GM13976 (cell line): ENCODE measurements at regions not wholly inside any gene's neighbourhood (a gene's known extent, or its start where the extent isn't known, plus 50 kb on each side); places are given as distances from the start of the nearest gene placed in this dataset.

Source experiments
- DNase-seq: peaks from one replicate; pipeline ENCODE4 v3.0.0; 2012; ENCODE audit warnings: low spot score
- CTCF ChIP-seq: IDR thresholded peaks from 2 replicates; pipeline ENCODE4 v1.5.1; 2012; ENCODE audit warnings: borderline replicate concordance, mild to moderate bottlenecking; ENCODE audit not compliant: insufficient read depth; ENCODE audit errors: extremely low read depth, missing control alignments, control extremely low read depth
- in situ Hi-C: fragments of 300-500 bp; cut with MboI; formaldehyde crosslinking; loops from one replicate; pipeline ENCODE4 v1.12.0; 2022; ENCODE audit warnings: low sequenced_read_pairs, mixed read lengths, inconsistent platforms; ENCODE audit not compliant: unreplicated experiment

GRCh38 chr9:119086590-119086989 lies 282.6 kb downstream of the BRINP1 start:
- no peak for DNase-seq
- no peak for TF ChIP-seq CTCF
- in situ Hi-C loops, result no loop called here

- DNase-seq, result no peak
- TF ChIP-seq CTCF, result no peak
- in situ Hi-C loops, result no loop called here
Observed at GRCh38 chr9:119088002-119088547, 281.2 kb downstream of the BRINP1 start.

GRCh38 chr9:119091074-119091473 lies 278.2 kb downstream of the BRINP1 start:
- in situ Hi-C loops, result no loop called here
- no peak for TF ChIP-seq CTCF
- no peak for DNase-seq

- TF ChIP-seq CTCF, result no peak
- in situ Hi-C loops, result no loop called here
Observed at GRCh38 chr9:119092125-119092524, 277.1 kb downstream of the BRINP1 start.

GRCh38 chr9:119094086-119094485 lies 275.1 kb downstream of the BRINP1 start:
- TF ChIP-seq CTCF, result no peak
- DNase-seq, result no peak
- in situ Hi-C loops, result no loop called here

More at GRCh38 chr9:119092125-119092524, 277.1 kb downstream of the BRINP1 start:
- DNase-seq, result no peak

- TF ChIP-seq CTCF, result no peak
- in situ Hi-C loops, result no loop called here
- DNase-seq, result no peak
Observed at GRCh38 chr9:119095072-119095471, 274.2 kb downstream of the BRINP1 start.

GRCh38 chr9:119101048-119101447 lies 268.2 kb downstream of the BRINP1 start:
- TF ChIP-seq CTCF, result no peak
- DNase-seq, result no peak
- in situ Hi-C loops, result no loop called here
